HCT116 (cell line): ENCODE measurements at regions not wholly inside any gene's neighbourhood (a gene's known extent, or its start where the extent isn't known, plus 50 kb on each side); places are given as distances from the start of the nearest gene placed in this dataset.
"Not testable (repeated sequence)": the region's sequence is repeated elsewhere in the genome, so short reads cannot be mapped to it uniquely, and the experiment has no call there.

ENCODE experiments used
- ATAC-seq: fragments of 200-7000 bp; cut with Tn5 transposase; 2 replicates; pipeline ENCODE4 v1.9.1; 2020; ENCODE audit warnings: mild to moderate bottlenecking, moderate library complexity
- BruUV-seq: library from RNA; stranded (reverse); fragments of 400-500 nt; replicated peaks from 2 replicates; lab custom pipeline; 2021; lab: Mats Ljungman, UMichigan
- CTCF ChIA-PET: fragments of 300-600 bp; sonication (Branson Sonifier 250); formaldehyde crosslinking; loops from one replicate; lab custom pipeline; 2021; ENCODE audit warnings: antibody characterized with exemption; lab: Charles Lee
- POLR2A ChIA-PET: fragments of 300-600, 350-600 bp; sonication (Branson Sonifier 250); formaldehyde crosslinking; loops from one replicate; lab custom pipeline; 2021; ENCODE audit warnings: antibody characterized with exemption; lab: Charles Lee
- RAD21 ChIA-PET, 2 experiments: fragments of 300-600 bp; sonication (Branson Sonifier 250); formaldehyde crosslinking; loops; one replicate each; lab custom pipeline; 2023; ENCODE audit warnings: low total read pairs in 2 of 2; ENCODE audit not compliant: uncharacterized antibody in 2 of 2, unreplicated experiment in 2 of 2, low non-redundant PET in 1 of 2; lab: Charles Lee
- DNase-seq: peaks from one replicate; pipeline ENCODE4 v3.0.0-alpha.2; 2010; ENCODE audit warnings: low read depth, low spot score
- H2AFZ ChIP-seq: fragments of 200-600 bp; shearing (Covaris generic), sonication (generic); 2 replicates; pipeline ENCODE4 v1.6.1; 2017; ENCODE audit warnings: low read depth, mixed run types, mixed read lengths, antibody characterized with exemption, low read length; ENCODE audit not compliant: poor library complexity, severe bottlenecking
- H3K27ac ChIP-seq: 2 replicates; pipeline ENCODE4 v1.5.1; 2012; ENCODE audit warnings: low read depth, low read length
- H3K27me3 ChIP-seq: fragments of 200-600 bp; sonication (generic); 2 replicates; pipeline ENCODE4 v1.6.1; 2016; ENCODE audit warnings: mixed run types, low read length, mixed read lengths; ENCODE audit not compliant: insufficient read depth
- H3K36me3 ChIP-seq, 2 experiments: fragments of 200-500 bp in 1 of 2; fragments of 200-600 bp in 1 of 2; sonication (Bioruptor generic) in 1 of 2; sonication (generic) in 1 of 2; 2 replicates each; pipeline versions ENCODE4 v1.5.1 to v1.6.1; 2014 to 2016; ENCODE audit warnings: low read length in 2 of 2, inconsistent platforms in 1 of 2, mixed read lengths in 1 of 2, mixed run types in 1 of 2; ENCODE audit not compliant: insufficient read depth in 2 of 2, control insufficient read depth in 1 of 2
- H3K4me1 ChIP-seq, 2 experiments: fragments of 200-600 bp in 1 of 2; sonication (generic) in 1 of 2; 2 replicates each; pipeline versions ENCODE4 v1.5.1 to v1.6.1; 2012 to 2017; ENCODE audit warnings: low read length in 2 of 2, inconsistent platforms in 1 of 2, mild to moderate bottlenecking in 1 of 2, mixed read lengths in 1 of 2, mixed run types in 1 of 2, moderate library complexity in 1 of 2; ENCODE audit not compliant: insufficient read depth in 2 of 2, control insufficient read depth in 1 of 2
- H3K4me2 ChIP-seq: fragments of 200-600 bp; sonication (generic); 2 replicates; pipeline ENCODE4 v1.6.1; 2017; ENCODE audit warnings: mixed run types, low read length, mixed read lengths
- H3K4me3 ChIP-seq, 2 experiments: fragments of 200-600 bp in 1 of 2; sonication (generic) in 1 of 2; replicated peaks in 1 of 2; 2 replicates each; pipeline ENCODE4 v1.5.1; 2011 to 2016; ENCODE audit warnings: low read length in 2 of 2, control low read depth in 1 of 2, low read depth in 1 of 2, mild to moderate bottlenecking in 1 of 2, mixed read lengths in 1 of 2, mixed run types in 1 of 2
- H3K79me2 ChIP-seq: fragments of 200-600 bp; sonication (generic); 2 replicates; pipeline ENCODE4 v1.6.1; 2017; ENCODE audit warnings: mild to moderate bottlenecking, mixed run types, low read length, moderate library complexity, mixed read lengths; ENCODE audit not compliant: insufficient read depth
- H3K9ac ChIP-seq: fragments of 200-600 bp; sonication (generic); 2 replicates; pipeline ENCODE4 v1.6.1; 2016; ENCODE audit warnings: low read length, mixed read lengths
- H3K9me2 ChIP-seq: fragments of 200-600 bp; sonication (generic), shearing (Covaris generic); 2 replicates; pipeline ENCODE4 v1.6.1; 2017; ENCODE audit warnings: mixed run types, mild to moderate bottlenecking, moderate library complexity; ENCODE audit not compliant: insufficient read depth
- H3K9me3 ChIP-seq, 2 experiments: fragments of 200-500 bp in 1 of 2; fragments of 200-600 bp in 1 of 2; sonication (Bioruptor generic) in 1 of 2; sonication (generic) in 1 of 2; 2 replicates each; pipeline ENCODE4 v1.6.1; 2014 to 2017; ENCODE audit warnings: low read length in 2 of 2, mixed read lengths in 2 of 2, inconsistent platforms in 1 of 2, low read depth in 1 of 2, mild to moderate bottlenecking in 1 of 2, mixed run types in 1 of 2, moderate library complexity in 1 of 2; ENCODE audit not compliant: control insufficient read depth in 1 of 2, insufficient read depth in 1 of 2
- H4K20me1 ChIP-seq: fragments of 200-600 bp; sonication (generic), shearing (Covaris generic); 2 replicates; pipeline ENCODE4 v1.6.1; 2017; ENCODE audit warnings: mixed run types, mild to moderate bottlenecking, moderate library complexity; ENCODE audit not compliant: insufficient read depth
- CEBPB ChIP-seq: IDR thresholded peaks from 2 replicates; pipeline ENCODE4 v1.6.1; 2012; ENCODE audit warnings: low read depth
- EZH2phosphoT487 ChIP-seq: fragments of 200-600 bp; IDR thresholded peaks from 2 replicates; pipeline ENCODE4 v1.6.1; 2018; ENCODE audit warnings: antibody characterized with exemption, borderline replicate concordance
- RAD21 ChIP-seq: IDR thresholded peaks from 2 replicates; pipeline ENCODE4 v1.6.1; 2012; ENCODE audit warnings: low read depth, mild to moderate bottlenecking
- SP1 ChIP-seq: IDR thresholded peaks from 2 replicates; pipeline ENCODE4 v1.6.1; 2012; ENCODE audit warnings: low read depth
- ZFX ChIP-seq: fragments of 450-650 bp; IDR thresholded peaks from 2 replicates; pipeline ENCODE4 v1.6.1; 2017
- intact Hi-C: fragments of 100-400 bp; cut with micrococcal nuclease; formaldehyde crosslinking; loops from 2 replicates; pipeline ENCODE4 v1.10.0; 2022
- TF ChIP-seq, protein P1 (sequence below): IDR thresholded peaks from 2 replicates; pipeline ENCODE4 v1.6.1; 2012; ENCODE audit warnings: low read depth
- TF ChIP-seq, protein P2 (sequence below): IDR thresholded peaks from 2 replicates; pipeline ENCODE4 v1.6.1; 2011; ENCODE audit warnings: mild to moderate bottlenecking, low read length, moderate library complexity; ENCODE audit not compliant: insufficient replicate concordance; ENCODE audit errors: extremely low read depth

DNA sequence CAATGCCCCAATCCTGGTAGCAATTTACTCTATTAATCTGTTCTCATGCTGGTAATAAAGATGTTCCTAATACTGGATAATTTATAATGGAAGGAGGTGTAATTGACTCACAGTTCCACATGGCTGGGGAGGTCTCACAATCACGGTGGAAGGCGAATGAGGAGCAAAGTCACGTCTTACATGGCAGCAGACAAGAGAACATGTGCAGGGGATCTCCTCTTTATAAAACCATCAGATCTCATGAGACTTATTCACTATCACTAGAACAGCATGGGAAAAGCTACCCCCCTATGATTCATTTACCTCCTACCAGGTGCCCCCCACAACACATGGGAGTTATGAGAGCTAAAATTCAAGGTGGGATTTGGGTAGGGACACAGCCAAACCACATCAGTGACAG lies 872.2 kb downstream of the ANKRD7 start:
- no TSS peak for BruUV-seq
- DNase-seq (no peak), ATAC-seq (no peak)
- no peaks in the 10 kb centered on the region for H3K36me3 ChIP-seq
- ChIA-PET CTCF (no interaction called here), RAD21 (no interaction called here), POLR2A (no interaction called here)
- no peaks in the 10 kb centered on the region for H3K4me1 ChIP-seq
- H3K9me2 ChIP-seq: no peaks in the 10 kb centered on the region
- H3K27ac ChIP-seq: no peak overlapping the region
- H3K4me3 ChIP-seq: no peak overlapping the region
- H2AFZ ChIP-seq: no peak overlapping the region
- intact Hi-C loops: no loop called here
- no peaks in the 10 kb centered on the region for H3K9me3 ChIP-seq
- no peaks in the 10 kb centered on the region for H4K20me1 ChIP-seq
- H3K9ac ChIP-seq: no peak overlapping the region
- no peaks in the 10 kb centered on the region for H3K79me2 ChIP-seq
- H3K4me2 ChIP-seq: no peak overlapping the region
- H3K27me3 ChIP-seq: no peaks in the 10 kb centered on the region
- no peak for TF ChIP-seq CEBPB
- no peak for TF ChIP-seq EZH2phosphoT487
- TF ChIP-seq, protein P1, sequence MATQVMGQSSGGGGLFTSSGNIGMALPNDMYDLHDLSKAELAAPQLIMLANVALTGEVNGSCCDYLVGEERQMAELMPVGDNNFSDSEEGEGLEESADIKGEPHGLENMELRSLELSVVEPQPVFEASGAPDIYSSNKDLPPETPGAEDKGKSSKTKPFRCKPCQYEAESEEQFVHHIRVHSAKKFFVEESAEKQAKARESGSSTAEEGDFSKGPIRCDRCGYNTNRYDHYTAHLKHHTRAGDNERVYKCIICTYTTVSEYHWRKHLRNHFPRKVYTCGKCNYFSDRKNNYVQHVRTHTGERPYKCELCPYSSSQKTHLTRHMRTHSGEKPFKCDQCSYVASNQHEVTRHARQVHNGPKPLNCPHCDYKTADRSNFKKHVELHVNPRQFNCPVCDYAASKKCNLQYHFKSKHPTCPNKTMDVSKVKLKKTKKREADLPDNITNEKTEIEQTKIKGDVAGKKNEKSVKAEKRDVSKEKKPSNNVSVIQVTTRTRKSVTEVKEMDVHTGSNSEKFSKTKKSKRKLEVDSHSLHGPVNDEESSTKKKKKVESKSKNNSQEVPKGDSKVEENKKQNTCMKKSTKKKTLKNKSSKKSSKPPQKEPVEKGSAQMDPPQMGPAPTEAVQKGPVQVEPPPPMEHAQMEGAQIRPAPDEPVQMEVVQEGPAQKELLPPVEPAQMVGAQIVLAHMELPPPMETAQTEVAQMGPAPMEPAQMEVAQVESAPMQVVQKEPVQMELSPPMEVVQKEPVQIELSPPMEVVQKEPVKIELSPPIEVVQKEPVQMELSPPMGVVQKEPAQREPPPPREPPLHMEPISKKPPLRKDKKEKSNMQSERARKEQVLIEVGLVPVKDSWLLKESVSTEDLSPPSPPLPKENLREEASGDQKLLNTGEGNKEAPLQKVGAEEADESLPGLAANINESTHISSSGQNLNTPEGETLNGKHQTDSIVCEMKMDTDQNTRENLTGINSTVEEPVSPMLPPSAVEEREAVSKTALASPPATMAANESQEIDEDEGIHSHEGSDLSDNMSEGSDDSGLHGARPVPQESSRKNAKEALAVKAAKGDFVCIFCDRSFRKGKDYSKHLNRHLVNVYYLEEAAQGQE: no peak
- TF ChIP-seq SP1: no peak
- TF ChIP-seq, protein P2, sequence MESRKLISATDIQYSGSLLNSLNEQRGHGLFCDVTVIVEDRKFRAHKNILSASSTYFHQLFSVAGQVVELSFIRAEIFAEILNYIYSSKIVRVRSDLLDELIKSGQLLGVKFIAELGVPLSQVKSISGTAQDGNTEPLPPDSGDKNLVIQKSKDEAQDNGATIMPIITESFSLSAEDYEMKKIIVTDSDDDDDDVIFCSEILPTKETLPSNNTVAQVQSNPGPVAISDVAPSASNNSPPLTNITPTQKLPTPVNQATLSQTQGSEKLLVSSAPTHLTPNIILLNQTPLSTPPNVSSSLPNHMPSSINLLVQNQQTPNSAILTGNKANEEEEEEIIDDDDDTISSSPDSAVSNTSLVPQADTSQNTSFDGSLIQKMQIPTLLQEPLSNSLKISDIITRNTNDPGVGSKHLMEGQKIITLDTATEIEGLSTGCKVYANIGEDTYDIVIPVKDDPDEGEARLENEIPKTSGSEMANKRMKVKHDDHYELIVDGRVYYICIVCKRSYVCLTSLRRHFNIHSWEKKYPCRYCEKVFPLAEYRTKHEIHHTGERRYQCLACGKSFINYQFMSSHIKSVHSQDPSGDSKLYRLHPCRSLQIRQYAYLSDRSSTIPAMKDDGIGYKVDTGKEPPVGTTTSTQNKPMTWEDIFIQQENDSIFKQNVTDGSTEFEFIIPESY: no peak
- no peak for TF ChIP-seq ZFX
- TF ChIP-seq RAD21: no peak

DNA sequence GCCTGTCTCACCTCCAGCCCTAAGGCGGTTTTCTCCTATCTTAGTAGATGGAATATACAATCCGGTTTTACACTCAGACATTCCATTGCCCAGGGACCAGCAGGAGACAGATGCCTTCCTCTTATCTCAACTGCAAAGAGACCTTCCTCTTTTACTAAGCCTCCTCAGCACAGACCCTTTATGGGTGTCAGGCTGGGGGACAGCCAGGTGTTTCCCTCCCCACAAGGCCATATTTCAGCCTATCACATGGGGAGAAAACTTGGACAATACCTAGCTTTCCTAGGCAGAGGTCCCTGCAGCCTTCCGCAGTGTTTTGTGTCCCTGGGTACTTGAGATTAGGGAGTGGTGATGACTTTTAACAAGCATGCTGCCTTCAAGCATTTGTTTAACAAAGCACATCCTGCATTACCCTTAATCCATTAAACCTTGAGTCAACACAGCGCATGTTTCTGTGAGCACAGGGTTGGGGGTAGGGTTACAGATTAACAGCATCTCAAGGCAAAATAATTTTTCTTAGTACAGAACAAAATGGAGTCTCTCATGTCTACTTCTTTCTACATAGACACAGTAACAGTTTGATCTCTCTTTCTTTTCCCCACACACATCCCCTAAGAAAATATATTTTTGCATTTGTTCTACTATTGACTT lies 876.2 kb downstream of the ANKRD7 start:
- H3K4me2 ChIP-seq, BruUV-seq, H3K9ac ChIP-seq, H3K27ac ChIP-seq, H3K27me3 ChIP-seq, H2AFZ ChIP-seq, intact Hi-C loops, DNase-seq, ATAC-seq, H4K20me1 ChIP-seq, H3K36me3 ChIP-seq, RAD21 ChIA-PET, CTCF ChIA-PET, H3K4me3 ChIP-seq, POLR2A ChIA-PET, H3K9me3 ChIP-seq, H3K9me2 ChIP-seq, H3K4me1 ChIP-seq, H3K79me2 ChIP-seq: not testable (repeated sequence)
